Fibroblast of skin of abdomen (primary cell): ENCODE measurements at regions not wholly inside any gene's neighbourhood (a gene's known extent, or its start where the extent isn't known, plus 50 kb on each side); places are given as distances from the start of the nearest gene placed in this dataset.
A peak's percentile ranks its signal among the peaks of the same experiment; 100 is the strongest.
"Not testable (repeated sequence)": the region's sequence is repeated elsewhere in the genome, so short reads cannot be mapped to it uniquely, and the experiment has no call there.

ENCODE experiments used
- DNase-seq: peaks from one replicate; pipeline ENCODE4 v3.0.0-alpha.2; 2013

DNA sequence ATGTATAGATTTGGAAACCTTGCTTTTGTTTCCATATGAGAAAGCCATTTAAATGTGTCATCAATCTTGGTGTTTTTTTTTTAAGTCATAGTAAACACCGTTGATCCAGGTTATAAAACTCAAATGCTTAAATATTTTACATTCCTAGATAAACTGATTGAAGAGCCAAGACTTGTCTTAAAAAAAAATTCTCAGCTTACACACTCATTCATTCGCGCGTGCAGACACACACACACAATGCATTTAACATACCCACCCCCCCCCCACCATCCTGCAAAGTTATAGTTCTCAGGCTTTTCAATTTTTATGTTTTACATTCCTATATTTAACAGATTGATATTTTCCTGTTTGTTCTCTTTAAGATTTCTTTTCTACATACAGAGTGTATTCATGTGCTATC, 536.4 kb downstream of the PRKD1 start:
- DNase-seq: no peak

DNA sequence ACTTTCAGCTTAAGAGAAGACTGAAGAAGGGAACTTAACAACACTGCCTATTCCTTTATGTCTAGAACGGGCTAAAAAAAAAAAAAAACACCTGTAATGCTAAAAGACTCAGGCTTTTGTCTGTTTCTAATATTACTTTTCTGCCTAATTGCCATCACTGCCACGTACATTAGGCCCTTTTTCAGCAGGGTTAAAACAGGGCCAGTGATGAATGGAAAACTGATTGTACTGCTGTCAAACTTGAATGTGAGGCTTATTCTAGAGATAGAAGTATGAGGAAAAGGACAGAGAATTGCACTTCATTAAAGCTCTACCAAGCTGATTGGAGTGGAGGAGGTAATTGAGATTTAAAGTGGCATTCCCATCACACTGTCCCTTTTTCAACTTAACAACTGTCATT, 535.8 kb downstream of the PRKD1 start:
- DNase-seq: no peak

DNA sequence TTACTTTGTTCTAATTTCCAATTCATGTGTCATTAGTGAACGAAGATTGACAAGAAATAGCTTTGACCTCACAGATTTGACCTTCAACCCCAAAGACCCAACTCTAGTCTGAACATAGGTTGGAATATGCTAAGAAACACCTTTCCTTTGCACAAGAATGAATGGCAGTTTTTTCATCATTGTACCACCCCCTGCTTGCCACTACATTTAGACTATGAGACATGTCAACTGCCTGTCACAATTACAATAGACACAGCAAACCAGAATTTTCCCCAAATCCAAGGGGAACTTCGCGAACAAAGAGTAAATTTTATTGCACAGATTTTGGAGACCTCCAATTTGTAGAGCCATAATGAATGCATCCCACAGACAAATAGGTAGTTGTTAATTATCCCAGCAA, 535.4 kb downstream of the PRKD1 start:
- no peak for DNase-seq

DNA sequence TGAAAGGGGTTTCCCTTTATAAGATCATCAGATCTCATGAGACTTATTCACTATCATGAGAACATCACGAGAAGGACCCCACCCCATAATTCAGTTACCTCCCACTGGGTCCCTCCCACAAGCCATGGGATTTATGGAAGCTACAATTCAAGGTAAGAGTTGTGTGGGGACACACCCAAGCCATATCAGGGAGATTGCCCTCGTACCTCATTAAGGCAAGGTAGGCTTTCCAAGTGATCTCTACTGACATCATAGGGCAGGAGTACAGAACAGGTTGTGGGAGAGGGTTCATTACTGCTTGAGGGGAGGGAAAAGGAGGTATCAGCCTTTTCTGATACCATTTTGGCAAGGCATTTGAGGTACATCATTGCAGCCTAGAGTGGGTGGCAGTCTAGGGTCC, 524.6 kb downstream of the PRKD1 start:
- no peak for DNase-seq

DNA sequence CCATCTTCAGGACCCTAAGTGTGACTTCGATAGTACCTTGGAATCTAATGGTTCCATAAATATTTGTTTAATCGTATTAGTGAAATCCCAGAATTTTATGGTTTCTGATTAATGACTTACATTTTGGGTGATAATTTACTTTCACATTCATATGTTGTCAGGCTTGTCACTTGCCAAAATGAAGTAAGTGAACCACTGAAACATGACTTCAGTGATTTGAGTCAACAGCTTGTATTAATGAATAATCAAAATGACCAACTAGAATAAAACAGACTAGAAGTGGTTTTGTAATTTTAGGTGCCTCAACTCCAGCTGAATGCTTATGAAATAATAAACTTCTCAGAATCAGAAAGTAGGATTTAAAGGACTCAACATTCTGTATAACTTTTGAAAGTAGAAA, 517.1 kb downstream of the PRKD1 start:
- DNase-seq: no peak

DNA sequence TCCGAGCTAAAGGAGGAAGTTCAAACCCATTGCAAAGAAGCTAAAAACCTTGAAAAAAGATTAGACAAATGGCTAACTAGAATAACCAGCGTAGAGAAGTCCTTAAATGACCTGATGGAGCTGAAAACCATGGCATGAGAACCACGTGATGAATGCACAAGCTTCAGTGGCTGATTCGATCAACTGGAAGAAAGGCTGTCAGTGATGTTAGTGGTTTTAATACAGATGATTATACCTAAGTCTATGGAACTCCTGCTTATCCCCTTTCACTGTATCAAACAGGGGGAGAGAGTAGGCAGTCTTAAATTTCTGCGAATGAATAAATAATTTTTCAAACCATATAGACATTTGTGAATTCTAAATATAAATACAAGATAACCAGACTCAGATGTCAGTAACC, 512.7 kb downstream of the PRKD1 start:
- not testable (repeated sequence) for DNase-seq

DNA sequence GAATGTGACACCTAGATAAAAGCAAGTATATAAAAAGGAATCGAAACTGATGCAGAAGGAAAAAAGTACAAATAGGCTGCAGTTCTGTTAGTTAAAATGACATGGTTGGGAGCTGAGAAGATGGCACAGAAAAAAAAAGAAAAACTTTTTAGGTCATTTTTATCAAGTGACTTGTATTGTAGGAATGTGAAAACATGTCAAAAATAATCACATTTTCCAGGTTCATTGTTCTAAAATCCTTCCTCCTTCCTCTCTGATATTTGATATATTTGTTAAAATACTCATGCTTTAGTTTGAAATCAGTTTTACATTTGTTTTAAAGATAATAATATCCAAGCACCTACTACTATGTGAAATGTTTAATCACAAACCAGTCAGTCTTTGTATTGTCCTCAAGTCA, 507.9 kb downstream of the PRKD1 start:
- no peak for DNase-seq

DNA sequence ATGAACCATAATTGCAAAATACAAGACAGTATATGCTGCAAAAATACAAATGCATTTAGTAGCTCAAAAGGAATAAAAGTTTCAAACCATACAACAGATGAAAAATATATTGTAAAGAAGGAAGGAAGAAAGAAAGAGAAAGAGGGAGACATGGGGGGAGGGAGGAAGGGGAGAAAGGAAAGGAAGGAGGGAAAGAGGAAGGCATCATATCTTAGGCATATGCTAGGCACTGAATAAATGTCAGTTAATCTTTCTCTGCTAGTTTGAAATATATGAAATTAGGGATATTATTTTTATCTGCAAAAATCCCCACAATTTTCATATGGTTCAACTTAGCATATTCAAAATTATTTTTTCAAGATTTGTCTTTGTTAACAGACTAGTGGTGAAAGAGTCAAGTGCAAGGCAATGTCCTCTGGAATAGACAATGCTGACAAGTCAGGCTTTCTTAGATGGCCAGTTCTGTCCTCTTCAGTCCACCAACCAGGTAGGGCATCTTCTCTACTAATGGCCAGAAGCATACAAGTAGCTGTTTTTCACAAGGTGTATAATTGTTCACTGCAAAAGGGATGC, 506.4 kb downstream of the PRKD1 start:
- no peak for DNase-seq

DNA sequence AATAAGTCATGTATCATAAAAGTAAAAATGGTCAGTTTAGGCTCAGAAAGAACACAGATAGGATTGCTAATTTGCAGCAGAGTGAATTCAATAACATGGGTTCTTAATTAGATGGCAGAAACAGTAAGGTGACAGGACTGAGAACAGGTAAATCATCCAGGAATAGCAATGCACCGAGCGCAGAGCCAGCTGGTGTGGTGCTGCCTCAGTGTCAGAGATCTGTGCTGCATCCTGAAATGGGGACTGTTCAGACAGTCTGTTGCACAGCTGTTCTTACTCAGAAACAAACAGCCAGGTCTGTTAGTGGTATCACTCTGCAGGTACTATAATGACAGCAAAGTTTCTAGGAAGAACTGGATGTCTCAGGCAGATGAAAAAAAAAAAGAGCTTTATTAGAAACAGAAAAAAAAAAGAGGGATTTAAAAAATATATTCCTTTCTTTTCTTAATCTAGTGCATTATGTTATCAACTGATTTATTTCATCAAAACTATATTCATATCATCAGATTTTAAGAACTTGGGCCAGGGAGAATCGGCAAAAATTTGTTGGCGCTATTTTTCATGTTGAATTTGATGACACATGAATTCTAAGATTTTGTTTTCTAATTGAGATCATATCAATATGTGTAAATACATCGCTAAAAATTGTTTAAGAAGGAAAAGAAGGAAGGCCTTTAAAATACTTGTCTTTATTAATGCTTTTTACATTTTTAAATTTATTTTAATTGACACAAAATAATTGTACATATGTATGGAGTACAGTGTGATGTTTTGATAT, 501.8 kb downstream of the PRKD1 start:
- DNase-seq: no peak

DNA sequence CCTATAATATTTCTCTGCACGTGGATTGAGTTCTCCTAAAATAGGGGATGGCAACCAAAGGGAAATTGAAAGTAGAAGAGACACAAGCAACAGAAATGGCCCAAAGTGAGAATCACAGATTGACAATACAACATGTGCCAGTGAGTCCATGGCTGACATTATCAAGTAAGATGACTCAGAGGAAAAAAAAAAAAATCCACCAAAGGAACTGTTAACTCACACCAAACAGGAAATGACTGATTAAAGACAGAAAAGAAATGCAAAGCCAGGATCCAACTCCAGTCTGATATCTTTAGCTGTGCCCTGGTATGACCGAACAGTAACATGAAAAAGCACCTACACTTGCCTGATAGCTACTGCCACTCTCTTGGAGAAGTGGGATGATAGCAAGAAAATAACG, 485.0 kb downstream of the PRKD1 start:
- DNase-seq: peak; percentile 50

DNA sequence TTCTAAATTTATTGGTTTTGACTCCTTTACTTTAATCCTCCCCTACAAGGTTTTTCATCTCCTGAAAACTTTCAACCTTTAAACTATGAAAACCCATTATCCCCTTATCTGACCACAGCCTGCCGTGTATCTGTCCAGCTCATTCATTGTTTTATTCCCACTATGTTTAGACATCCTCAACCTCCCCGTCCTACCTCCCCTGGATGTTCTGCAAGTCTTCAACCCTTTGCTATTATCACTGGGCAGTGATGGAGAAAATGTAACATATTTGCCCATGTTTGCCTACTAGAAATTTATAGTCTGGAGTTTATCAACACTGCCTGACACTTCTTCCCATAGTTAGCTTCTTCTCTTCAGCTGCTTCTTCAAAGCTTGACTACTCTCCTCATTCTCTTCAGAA, 483.4 kb downstream of the PRKD1 start:
- DNase-seq: no peak

DNA sequence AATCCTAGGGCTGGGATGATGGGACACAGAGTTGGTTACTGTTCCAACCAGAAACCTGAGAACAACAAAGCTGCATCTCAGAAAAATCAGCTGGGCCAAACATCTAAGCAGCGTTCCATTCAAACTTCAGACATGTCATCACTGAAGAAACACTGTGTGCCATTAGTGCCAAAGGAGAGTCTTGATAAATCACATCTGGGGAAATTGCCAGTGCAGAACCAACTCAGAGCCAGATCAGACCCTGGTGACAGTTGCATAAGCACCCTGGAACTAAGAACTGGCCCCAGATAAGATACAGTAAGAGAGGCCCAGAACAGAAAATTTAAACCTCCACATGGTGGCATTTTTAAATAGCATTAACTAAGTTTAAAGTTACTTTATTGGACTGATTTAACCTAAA, 482.8 kb downstream of the PRKD1 start:
- DNase-seq: no peak

DNA sequence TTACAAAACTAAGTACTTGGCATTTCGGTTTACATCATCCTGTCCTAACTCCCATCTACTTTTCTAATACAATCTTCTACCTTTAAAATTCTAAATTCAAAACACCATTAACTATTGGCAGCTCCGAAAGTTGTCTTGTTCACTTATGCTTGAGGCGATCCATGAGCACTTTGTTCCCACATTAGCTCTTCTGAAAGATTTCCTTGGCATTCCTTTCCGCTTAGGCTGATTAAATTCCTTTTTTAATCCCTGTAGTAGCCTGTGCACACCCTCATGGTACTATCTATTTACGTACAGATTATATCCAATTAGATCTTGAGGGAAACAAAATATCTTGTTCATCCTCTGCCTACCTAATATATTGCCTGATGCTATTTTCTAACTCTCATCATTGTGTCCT, 480.7 kb downstream of the PRKD1 start:
- DNase-seq: no peak

DNA sequence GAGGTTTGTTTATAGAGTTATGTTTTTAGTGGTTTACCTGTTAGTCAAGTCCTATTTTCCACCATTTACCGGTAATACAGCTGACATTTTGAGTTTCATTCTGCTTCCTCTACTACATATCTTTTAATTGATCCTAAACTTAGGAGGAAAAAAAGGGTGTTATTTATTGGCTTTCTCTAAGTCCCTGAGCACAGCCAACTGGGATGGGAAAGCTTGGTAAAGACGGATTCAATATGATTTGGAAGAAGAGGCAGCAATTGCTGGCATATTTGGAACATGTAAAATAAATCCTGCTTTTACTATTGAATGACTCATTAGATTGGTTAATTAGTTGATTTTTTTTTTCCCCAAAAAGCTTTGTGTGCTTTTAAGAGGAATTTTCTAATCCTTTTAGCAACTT, 475.7 kb downstream of the PRKD1 start:
- DNase-seq: no peak

DNA sequence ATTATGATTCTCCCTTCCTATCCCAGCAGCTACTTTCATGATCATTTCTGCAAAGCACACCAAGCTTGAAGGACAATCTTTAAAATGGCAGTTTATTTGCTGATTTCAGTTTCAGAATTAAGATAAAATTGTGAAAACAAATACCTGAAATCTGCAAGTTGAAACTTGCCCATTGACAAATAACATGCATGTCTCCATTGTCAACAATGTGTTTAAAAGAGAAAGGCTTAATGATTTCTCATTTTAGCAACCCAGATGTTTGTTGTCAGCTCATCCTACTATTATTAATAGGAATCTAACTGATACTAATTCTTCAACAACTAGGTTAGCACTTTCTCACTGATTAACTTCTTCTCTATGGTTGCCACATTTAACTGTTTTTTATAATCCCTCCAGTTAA, 474.6 kb downstream of the PRKD1 start:
- no peak for DNase-seq

DNA sequence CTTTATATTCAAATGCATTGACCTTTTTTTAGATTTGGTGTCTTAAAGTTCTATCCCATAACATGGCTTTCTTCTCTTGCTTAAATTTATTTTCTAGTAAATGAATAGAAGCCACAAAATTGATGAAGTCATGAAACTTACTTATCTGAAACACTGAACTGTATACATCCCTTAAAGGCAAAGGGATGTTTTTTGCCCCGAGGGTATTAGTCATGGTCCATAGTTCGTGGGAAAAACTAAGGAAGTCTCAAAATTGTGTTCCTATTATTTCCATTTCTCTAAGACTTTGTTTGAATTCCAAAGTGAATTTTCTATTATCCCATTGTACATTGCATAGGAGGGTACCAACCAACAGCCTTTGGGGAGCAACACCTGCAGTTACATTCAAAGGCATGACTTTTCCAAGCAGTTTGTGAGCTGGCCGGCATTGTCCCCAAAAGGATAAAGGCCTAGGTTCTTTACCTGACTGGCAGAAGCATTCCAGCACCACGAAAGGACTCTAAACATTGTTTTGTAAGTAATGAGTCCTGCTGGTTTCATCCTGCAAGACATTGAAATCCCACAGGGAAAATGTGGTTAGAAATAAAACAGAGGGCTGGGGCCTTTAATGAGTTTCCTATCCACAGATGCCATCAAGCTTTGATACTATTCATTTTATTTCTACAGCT, 473.5 kb downstream of the PRKD1 start:
- DNase-seq: no peak

DNA sequence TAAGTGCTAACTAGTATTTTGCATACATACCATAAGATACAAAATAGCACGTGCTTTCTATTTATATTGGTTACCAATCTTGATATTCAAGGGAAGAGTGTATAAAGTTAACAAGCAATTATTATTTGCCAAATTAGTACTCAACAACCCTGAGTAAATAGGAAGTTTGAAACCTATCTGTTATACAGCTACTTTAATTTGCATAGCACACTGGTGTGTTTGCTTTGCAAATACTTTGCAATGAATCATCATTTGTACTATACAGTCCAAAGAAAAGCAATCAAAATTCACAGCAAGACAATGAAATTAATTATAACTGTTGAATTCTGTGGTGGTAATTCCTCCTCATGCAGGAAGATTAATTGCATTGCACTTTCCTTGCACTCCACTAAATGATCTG, 469.1 kb downstream of the PRKD1 start:
- DNase-seq: peak; percentile 4

DNA sequence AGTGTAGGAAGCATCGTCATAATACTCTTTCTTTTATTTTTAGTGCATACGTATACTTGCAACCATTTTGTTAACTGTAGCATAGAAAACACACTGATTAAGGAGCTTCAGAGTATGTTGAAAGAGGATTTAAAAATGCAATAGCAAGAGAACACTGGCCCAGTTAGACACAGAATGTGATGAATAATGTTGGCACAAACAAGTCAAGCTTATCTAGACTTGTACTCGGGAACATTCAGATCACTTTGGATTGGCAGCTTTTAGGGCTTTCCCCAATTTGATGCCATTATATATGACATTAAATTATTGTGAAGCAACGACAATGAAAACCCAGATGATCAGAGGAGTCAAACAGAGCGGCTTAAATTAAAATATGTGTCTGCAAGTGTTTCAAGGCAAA, 468.1 kb downstream of the PRKD1 start:
- no peak for DNase-seq

DNA sequence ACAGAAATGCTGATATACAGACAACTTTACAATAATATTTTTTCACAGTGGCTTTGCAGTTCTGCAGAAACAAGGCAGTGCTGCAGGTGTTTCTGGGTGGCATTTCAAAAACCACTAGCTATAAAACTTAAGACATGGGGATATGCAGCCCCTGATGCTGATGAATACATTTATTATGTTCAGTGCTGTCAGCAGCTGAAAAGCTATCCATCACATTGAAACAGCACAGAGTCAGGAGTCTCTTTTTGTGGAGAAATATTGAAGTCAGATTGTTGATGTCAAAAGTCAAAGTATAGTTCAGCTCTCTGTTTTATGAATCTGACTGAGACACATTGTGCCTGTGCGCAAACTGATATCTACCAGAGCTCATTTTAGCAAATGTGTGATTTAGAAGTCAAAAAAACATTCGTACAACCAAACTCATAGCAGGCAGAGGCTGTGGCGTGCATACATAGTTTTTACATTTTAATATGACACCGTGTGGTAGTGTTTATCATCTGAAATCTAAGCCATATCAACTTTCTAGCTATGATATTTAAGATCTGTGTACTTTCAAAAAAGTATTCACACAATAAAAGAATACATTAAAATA, 467.6 kb downstream of the PRKD1 start:
- no peak for DNase-seq

DNA sequence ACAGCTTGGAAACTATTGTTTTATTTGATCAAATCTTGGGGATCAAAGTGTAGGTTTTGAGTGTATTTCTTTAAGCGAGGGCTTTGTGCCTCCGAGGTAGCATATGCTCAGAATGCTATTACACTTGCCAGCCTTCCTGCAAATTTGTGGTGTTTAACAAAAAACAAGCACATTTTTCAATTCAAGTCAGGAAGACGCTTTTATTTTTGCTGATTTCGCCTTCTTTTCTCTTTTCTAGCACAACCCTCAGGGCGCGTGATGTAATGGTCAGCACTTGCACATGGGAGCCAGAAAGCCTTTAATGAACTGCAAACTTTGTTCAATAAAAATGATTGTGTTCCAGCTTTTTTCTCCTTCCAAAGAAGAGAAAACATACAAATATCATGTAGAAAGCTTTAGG, 466.5 kb downstream of the PRKD1 start:
- no peak for DNase-seq

DNA sequence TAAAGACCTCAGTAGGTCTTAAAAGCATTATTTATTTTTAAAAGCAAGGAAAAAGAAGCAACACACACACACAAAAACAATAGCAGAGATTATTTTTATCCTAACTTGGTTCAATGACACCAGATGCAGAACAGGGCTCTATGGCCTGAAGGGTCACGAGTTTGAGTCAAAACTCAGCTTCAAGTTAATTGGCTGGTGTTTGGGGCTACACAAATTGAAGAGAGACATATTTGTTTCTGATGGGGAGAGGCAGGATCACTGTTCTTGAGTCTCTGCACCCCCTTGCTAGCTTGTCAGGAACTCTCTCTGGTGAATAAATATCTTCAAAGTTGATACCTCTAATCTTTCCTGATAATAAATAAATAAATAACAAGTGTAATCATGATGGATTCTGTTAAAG, 466.1 kb downstream of the PRKD1 start:
- no peak for DNase-seq

DNA sequence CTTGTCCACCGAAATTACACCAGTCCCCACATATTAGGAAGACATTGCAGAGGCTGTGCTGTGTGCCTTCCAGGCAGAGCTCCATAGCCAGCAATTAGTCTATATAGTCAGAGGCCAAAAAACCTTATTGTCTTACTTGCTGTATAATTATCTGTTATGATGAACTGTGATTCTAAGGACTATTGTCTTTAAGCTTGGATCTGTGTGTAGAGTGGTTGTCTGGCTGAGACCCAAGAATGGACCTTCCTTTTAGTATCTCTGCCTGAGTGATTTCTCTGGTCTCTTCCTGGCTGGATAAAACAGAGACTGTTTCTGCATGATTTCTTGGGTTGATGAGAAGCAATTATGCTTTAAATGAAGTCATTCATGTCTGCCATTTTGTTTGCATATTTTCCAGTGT, 465.3 kb downstream of the PRKD1 start:
- DNase-seq: no peak

DNA sequence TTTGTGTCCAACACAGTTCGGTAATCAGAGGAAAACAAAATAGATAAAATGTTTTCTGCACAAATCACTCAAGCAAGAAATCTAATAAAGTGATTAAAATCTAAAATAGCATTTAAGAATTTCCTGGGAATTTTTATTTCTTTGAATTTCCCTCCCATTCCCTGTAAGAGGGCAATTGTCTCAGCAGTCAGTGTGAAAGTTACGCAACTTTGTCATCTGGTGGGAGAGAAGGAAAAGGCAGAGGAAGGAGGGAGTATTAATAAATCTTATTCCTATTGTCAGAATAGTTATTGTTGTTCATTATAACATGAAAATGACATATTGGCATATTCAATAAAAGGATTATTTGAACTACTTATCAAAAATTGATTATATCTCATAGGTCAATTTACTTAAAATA, 464.9 kb downstream of the PRKD1 start:
- DNase-seq: no peak
